WTC11 (cell line): ENCODE measurements at regions not wholly inside any gene's neighbourhood (a gene's known extent, or its start where the extent isn't known, plus 50 kb on each side); places are given as distances from the start of the nearest gene placed in this dataset.

Source experiments
- ATAC-seq: fragments of 200-7000 bp; cut with Tn5 transposase; 2 replicates; pipeline ENCODE4 v1.10.0; 2021; ENCODE audit warnings: mild to moderate bottlenecking, moderate library complexity
- CTCF ChIA-PET: fragments of 300-600 bp; sonication (Branson Sonifier 250); formaldehyde crosslinking; loops from one replicate; lab custom pipeline; 2021; ENCODE audit warnings: antibody characterized with exemption; lab: Charles Lee
- POLR2A ChIA-PET: fragments of 350-600 bp; sonication (Branson Sonifier 250); formaldehyde crosslinking; loops from one replicate; lab custom pipeline; 2021; ENCODE audit warnings: antibody characterized with exemption; lab: Charles Lee
- DNase-seq: peaks from one replicate; pipeline ENCODE4 v3.0.0; 2021; ENCODE audit warnings: low spot score
- H3K27ac Mint-ChIP-seq: 2 replicates; pipeline ENCODE4 v1.8.0; 2021; ENCODE audit warnings: mixed read lengths
- H3K27me3 Mint-ChIP-seq: 2 replicates; pipeline ENCODE4 v1.8.0; 2021; ENCODE audit warnings: low read depth, mild to moderate bottlenecking, moderate library complexity, mixed read lengths
- H3K36me3 Mint-ChIP-seq: 2 replicates; pipeline ENCODE4 v1.8.0; 2021; ENCODE audit warnings: mixed read lengths
- H3K4me1 Mint-ChIP-seq: 2 replicates; pipeline ENCODE4 v1.8.0; 2022; ENCODE audit warnings: mixed read lengths
- H3K4me3 Mint-ChIP-seq: 2 replicates; pipeline ENCODE4 v1.8.0; 2021; ENCODE audit warnings: mild to moderate bottlenecking, moderate library complexity, mixed read lengths
- H3K9me3 Mint-ChIP-seq: 2 replicates; pipeline ENCODE4 v1.8.0; 2021; ENCODE audit warnings: mixed read lengths
- CREB1 ChIP-seq: sonication (generic); formaldehyde crosslinking; IDR thresholded peaks from 2 replicates; pipeline ENCODE4 v1.8.0; 2023; ENCODE audit warnings: mild to moderate bottlenecking, missing genetic modification reagents
- EMX1 ChIP-seq: fragments of 250-450 bp; sonication (Bioruptor Pico); IDR thresholded peaks from 2 replicates; pipeline ENCODE4 v1.8.0; 2021; ENCODE audit warnings: mild to moderate bottlenecking
- GTF2I ChIP-seq: fragments of 250-450 bp; sonication (Bioruptor Pico); conservative IDR thresholded peaks from 2 replicates; pipeline ENCODE4 v1.4.0; 2021; ENCODE audit warnings: mild to moderate bottlenecking
- MYBL2 ChIP-seq: sonication (generic); formaldehyde crosslinking; IDR thresholded peaks from 2 replicates; pipeline ENCODE4 v1.8.1; 2023; ENCODE audit warnings: mild to moderate bottlenecking, moderate library complexity, missing genetic modification reagents
- NFE2L1 ChIP-seq: sonication (generic); formaldehyde crosslinking; IDR thresholded peaks from 2 replicates; pipeline ENCODE4 v1.8.1; 2023; ENCODE audit warnings: missing genetic modification reagents
- NR2C2 ChIP-seq: sonication (generic); formaldehyde crosslinking; IDR thresholded peaks from 2 replicates; pipeline ENCODE4 v1.8.0; 2022; ENCODE audit warnings: mild to moderate bottlenecking, missing genetic modification reagents
- PRRX2 ChIP-seq: fragments of 250-450 bp; sonication (Bioruptor Pico); IDR thresholded peaks from 2 replicates; pipeline ENCODE4 v1.8.0; 2021; ENCODE audit warnings: mild to moderate bottlenecking
- RELA ChIP-seq: sonication (generic); formaldehyde crosslinking; IDR thresholded peaks from 2 replicates; pipeline ENCODE4 v1.8.1; 2022; ENCODE audit warnings: missing genetic modification reagents, mild to moderate bottlenecking, borderline replicate concordance
- ZBTB21 ChIP-seq: sonication (generic); formaldehyde crosslinking; IDR thresholded peaks from 2 replicates; pipeline ENCODE4 v1.8.1; 2023; ENCODE audit warnings: mild to moderate bottlenecking, missing genetic modification reagents, borderline replicate concordance
- ZNF121 ChIP-seq: sonication (generic); formaldehyde crosslinking; IDR thresholded peaks from 2 replicates; pipeline ENCODE4 v1.8.0; 2023; ENCODE audit warnings: missing genetic modification reagents
- ZNF138 ChIP-seq: sonication (generic); formaldehyde crosslinking; conservative IDR thresholded peaks from 2 replicates; pipeline ENCODE4 v1.8.1; 2022; ENCODE audit warnings: mild to moderate bottlenecking, moderate library complexity, missing genetic modification reagents
- TF ChIP-seq, protein P1 (sequence below): sonication (generic); formaldehyde crosslinking; IDR thresholded peaks from 2 replicates; pipeline ENCODE4 v1.8.0; 2023; ENCODE audit warnings: missing genetic modification reagents
- TF ChIP-seq, protein P2 (sequence below): sonication (generic); formaldehyde crosslinking; IDR thresholded peaks from 2 replicates; pipeline ENCODE4 v1.8.1; 2023; ENCODE audit warnings: mild to moderate bottlenecking, missing genetic modification reagents, moderate library complexity
- TF ChIP-seq, protein P3 (sequence below): sonication (generic); formaldehyde crosslinking; IDR thresholded peaks from 2 replicates; pipeline ENCODE4 v1.8.1; 2023; ENCODE audit warnings: mild to moderate bottlenecking, missing genetic modification reagents
- TF ChIP-seq, protein P4 (sequence below): sonication (generic); formaldehyde crosslinking; IDR thresholded peaks from 2 replicates; pipeline ENCODE4 v1.8.0; 2022; ENCODE audit warnings: missing genetic modification reagents
- TF ChIP-seq, protein P5 (sequence below): sonication (generic); formaldehyde crosslinking; IDR thresholded peaks from 2 replicates; pipeline ENCODE4 v1.8.1; 2022; ENCODE audit warnings: low read depth, mild to moderate bottlenecking, moderate library complexity, missing genetic modification reagents, borderline replicate concordance
- TF ChIP-seq, protein P6 (sequence below): fragments of 250-450 bp; sonication (Bioruptor Pico); IDR thresholded peaks from 2 replicates; pipeline ENCODE4 v2.1.2; 2022; ENCODE audit warnings: mild to moderate bottlenecking, moderate library complexity

DNA sequence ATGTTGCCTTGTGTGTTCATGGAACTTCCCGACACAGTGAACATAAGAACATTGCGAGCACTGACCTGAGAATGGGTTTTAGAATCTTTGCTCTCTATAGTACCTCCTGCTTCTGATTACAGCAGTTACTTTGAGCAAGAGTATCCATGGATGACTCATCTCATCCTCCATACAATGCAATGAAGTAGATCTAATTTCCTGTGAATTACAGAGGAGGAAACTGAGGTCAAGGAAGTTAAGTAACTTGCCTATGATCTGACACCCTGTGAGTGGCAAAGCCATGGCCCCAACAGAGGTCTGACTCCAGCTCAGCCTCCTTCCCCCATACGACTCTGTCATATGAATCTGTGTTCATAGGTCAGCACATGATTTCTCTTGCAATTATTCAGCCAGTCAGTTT lies 518.1 kb downstream of the TFAP2A start:
- Mint-ChIP-seq H3K27me3 (no peaks in the 10 kb centered on the region), H3K9me3 (no peaks in the 10 kb centered on the region), H3K4me3 (no peak overlapping the region), H3K4me1 (no peaks in the 10 kb centered on the region), H3K36me3 (no peaks in the 10 kb centered on the region), H3K27ac (no peak overlapping the region)
- CTCF ChIA-PET = no interaction called here
- TF ChIP-seq CREB1 (CRISPR knock-in tag) = no peak
- TF ChIP-seq, protein P1, sequence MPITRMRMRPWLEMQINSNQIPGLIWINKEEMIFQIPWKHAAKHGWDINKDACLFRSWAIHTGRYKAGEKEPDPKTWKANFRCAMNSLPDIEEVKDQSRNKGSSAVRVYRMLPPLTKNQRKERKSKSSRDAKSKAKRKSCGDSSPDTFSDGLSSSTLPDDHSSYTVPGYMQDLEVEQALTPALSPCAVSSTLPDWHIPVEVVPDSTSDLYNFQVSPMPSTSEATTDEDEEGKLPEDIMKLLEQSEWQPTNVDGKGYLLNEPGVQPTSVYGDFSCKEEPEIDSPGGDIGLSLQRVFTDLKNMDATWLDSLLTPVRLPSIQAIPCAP = no peak
- no peak for TF ChIP-seq NFE2L1 (CRISPR knock-in tag)
- no peak for TF ChIP-seq PRRX2 (CRISPR knock-in tag)
- TF ChIP-seq GTF2I (CRISPR knock-in tag) = no peak
- TF ChIP-seq NR2C2 (CRISPR knock-in tag) = no peak
- TF ChIP-seq, protein P2, sequence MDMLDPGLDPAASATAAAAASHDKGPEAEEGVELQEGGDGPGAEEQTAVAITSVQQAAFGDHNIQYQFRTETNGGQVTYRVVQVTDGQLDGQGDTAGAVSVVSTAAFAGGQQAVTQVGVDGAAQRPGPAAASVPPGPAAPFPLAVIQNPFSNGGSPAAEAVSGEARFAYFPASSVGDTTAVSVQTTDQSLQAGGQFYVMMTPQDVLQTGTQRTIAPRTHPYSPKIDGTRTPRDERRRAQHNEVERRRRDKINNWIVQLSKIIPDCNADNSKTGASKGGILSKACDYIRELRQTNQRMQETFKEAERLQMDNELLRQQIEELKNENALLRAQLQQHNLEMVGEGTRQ (CRISPR knock-in tag) = no peak
- ATAC-seq = no peak
- POLR2A ChIA-PET = no interaction called here
- no peak for DNase-seq

DNA sequence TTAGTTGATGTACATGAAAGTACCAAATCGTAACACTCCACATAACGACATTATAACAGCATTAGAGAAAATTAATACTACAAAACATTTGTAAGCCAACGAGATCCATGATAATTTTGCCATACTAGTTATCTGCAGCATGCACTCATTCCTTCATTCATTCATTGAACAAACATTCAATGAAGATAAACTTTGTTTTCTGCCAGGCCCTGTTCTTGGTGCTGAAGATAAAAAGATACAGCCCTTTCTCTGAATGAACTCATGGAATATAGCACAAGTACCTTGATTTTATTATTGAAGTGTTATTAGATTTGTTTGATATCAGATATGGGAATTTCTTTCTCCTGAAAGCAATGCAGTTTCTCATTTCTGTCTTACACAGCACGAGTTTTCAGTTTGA lies 524.0 kb downstream of the TFAP2A start:
- TF ChIP-seq MYBL2 (CRISPR knock-in tag) = no peak
- no peak for TF ChIP-seq EMX1
- no peak for TF ChIP-seq RELA (CRISPR knock-in tag)
- TF ChIP-seq, protein P3, sequence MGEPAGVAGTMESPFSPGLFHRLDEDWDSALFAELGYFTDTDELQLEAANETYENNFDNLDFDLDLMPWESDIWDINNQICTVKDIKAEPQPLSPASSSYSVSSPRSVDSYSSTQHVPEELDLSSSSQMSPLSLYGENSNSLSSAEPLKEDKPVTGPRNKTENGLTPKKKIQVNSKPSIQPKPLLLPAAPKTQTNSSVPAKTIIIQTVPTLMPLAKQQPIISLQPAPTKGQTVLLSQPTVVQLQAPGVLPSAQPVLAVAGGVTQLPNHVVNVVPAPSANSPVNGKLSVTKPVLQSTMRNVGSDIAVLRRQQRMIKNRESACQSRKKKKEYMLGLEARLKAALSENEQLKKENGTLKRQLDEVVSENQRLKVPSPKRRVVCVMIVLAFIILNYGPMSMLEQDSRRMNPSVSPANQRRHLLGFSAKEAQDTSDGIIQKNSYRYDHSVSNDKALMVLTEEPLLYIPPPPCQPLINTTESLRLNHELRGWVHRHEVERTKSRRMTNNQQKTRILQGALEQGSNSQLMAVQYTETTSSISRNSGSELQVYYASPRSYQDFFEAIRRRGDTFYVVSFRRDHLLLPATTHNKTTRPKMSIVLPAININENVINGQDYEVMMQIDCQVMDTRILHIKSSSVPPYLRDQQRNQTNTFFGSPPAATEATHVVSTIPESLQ (CRISPR knock-in tag) = no peak
- no peak for TF ChIP-seq ZBTB21 (CRISPR knock-in tag)
- no peak for TF ChIP-seq ZNF138 (CRISPR knock-in tag)
- TF ChIP-seq, protein P4, sequence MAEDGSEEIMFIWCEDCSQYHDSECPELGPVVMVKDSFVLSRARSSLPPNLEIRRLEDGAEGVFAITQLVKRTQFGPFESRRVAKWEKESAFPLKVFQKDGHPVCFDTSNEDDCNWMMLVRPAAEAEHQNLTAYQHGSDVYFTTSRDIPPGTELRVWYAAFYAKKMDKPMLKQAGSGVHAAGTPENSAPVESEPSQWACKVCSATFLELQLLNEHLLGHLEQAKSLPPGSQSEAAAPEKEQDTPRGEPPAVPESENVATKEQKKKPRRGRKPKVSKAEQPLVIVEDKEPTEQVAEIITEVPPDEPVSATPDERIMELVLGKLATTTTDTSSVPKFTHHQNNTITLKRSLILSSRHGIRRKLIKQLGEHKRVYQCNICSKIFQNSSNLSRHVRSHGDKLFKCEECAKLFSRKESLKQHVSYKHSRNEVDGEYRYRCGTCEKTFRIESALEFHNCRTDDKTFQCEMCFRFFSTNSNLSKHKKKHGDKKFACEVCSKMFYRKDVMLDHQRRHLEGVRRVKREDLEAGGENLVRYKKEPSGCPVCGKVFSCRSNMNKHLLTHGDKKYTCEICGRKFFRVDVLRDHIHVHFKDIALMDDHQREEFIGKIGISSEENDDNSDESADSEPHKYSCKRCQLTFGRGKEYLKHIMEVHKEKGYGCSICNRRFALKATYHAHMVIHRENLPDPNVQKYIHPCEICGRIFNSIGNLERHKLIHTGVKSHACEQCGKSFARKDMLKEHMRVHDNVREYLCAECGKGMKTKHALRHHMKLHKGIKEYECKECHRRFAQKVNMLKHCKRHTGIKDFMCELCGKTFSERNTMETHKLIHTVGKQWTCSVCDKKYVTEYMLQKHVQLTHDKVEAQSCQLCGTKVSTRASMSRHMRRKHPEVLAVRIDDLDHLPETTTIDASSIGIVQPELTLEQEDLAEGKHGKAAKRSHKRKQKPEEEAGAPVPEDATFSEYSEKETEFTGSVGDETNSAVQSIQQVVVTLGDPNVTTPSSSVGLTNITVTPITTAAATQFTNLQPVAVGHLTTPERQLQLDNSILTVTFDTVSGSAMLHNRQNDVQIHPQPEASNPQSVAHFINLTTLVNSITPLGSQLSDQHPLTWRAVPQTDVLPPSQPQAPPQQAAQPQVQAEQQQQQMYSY = no peak
- no peak for TF ChIP-seq ZNF121 (CRISPR knock-in tag)
- Mint-ChIP-seq H3K36me3 (no peaks in the 10 kb centered on the region), H3K27ac (no peak overlapping the region), H3K9me3 (peaks cover 21% of the 10 kb centered on the region), H3K27me3 (no peaks in the 10 kb centered on the region; the same call in 1 of the 2 replicates), H3K4me1 (no peaks in the 10 kb centered on the region), H3K4me3 (no peak overlapping the region)
- ATAC-seq = no peak
- no peak for DNase-seq
- ChIA-PET POLR2A (no interaction called here), CTCF (no interaction called here)

DNA sequence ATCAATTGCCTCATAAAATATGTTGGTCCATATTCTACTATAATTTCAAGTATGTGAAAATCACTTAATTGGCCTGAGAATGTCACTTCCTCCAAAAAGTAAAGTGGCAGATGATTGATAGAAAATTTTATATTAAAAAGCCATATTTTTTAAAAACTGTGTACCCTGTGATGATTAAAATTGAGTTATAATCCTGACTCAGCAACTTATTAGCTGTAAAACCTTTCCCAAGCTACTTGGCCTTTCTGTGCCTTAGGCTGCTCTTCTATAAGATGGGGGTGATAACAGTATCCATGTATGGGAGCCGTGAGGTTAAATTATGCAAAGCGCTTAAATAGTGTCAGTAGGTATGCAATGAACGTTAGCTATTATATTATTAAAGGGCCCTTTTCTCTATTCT lies 524.4 kb downstream of the TFAP2A start:
- CTCF ChIA-PET = no interaction called here
- no peak for DNase-seq
- Mint-ChIP-seq H3K27me3 (no peaks in the 10 kb centered on the region; the same call in 1 of the 2 replicates), H3K27ac (no peak overlapping the region), H3K9me3 (peaks cover 25% of the 10 kb centered on the region), H3K36me3 (no peaks in the 10 kb centered on the region), H3K4me1 (no peaks in the 10 kb centered on the region), H3K4me3 (no peak overlapping the region)
- TF ChIP-seq, protein P5, sequence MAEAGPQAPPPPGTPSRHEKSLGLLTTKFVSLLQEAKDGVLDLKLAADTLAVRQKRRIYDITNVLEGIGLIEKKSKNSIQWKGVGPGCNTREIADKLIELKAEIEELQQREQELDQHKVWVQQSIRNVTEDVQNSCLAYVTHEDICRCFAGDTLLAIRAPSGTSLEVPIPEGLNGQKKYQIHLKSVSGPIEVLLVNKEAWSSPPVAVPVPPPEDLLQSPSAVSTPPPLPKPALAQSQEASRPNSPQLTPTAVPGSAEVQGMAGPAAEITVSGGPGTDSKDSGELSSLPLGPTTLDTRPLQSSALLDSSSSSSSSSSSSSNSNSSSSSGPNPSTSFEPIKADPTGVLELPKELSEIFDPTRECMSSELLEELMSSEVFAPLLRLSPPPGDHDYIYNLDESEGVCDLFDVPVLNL = no peak
- TF ChIP-seq, protein P6, sequence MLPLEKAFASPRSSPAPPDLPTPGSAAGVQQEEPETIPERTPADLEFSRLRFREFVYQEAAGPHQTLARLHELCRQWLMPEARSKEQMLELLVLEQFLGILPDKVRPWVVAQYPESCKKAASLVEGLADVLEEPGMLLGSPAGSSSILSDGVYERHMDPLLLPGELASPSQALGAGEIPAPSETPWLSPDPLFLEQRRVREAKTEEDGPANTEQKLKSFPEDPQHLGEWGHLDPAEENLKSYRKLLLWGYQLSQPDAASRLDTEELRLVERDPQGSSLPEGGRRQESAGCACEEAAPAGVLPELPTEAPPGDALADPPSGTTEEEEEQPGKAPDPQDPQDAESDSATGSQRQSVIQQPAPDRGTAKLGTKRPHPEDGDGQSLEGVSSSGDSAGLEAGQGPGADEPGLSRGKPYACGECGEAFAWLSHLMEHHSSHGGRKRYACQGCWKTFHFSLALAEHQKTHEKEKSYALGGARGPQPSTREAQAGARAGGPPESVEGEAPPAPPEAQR = no peak
- POLR2A ChIA-PET = no interaction called here
- no peak for ATAC-seq
